ENCODE measurements at regions not wholly inside any gene's neighbourhood (a gene's known extent, or its start where the extent isn't known, plus 50 kb on each side); places are given as distances from the start of the nearest gene placed in this dataset.

DNA sequence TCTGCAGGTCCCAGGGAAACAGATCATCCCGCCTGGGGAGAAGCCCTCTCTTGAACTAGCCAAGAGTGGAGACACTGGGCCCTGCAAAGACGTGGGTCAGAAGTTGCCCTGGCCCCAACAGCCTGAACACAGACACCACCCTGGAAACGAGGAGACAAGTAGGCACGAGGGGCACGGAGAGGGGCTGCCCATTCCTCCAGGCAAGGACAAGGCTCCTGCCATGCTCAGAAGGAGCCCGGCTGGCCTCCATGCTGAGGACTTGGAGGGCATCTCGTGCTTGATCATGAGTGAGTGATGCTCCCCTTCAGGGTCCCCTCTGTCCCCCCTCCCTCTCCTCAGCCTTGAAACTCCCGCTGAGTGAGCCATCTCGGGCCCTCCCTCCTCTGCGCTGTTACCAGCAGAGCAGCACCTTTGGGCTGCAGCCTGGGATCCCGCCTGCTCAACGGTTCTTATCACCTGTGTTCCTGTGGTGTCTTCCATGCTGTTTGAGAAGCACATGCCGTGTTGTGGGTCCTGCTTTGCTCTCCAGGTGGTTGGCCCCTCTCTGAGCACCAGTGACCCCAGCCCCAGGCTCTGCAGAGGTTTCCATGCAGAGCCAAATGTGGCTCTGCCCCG, 544.3 kb downstream of the TCERG1L start:
- no peak for TF ChIP-seq HDGF (IDR thresholded peaks at IDR 0.05; ENCODE audit: borderline replicate concordance)
- no peak for TF ChIP-seq ZNF384 (IDR thresholded peaks at IDR 0.05)
- no peak for DNase-seq (ENCODE audit: extremely low spot score)
- CTCF ChIA-PET, result no interaction called here
- POLR2A ChIA-PET, result no interaction called here

DNA sequence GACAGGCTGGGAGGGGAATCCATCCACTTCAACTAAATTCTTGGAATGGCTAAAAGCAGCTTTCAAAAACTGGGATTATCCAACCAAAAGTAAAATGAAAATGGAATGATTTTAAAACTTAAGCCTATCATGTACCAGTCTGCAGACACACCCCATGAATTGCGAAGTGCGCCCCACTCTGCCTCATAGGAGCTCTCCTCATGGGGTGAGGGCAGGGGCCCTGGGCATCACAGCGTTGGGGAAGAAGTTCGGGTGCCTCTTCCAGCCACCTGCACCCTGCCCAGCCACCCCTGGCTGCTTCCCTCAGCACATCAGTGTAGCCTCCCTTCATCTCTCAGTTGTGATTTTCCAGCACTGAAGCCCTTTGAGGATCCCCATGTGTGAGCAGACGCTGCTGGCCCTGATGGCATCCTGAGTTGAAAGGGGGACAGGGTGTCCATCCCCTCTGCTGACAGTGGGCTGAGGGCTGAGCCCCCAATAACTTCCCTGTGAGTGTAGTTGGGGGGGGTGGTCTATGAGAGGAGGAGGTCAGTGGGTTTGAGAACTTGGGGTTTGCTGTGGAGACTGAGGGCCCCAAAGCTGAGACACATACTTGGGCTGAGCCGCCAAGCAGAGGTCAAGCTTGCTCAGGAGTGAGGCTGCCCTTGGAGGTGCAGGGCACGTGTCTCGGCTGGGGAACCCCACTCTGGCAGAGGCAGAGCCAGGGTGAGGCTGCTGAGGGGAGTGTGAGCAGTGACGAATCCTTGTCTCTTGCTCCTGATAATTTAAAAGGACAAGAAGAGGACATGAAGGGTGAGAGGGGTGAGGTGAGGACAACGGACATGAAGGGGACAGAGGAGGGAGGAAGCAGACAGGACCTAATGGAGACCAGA, 542.1 kb downstream of the TCERG1L start:
- ChIA-PET POLR2A (no interaction called here), CTCF (no interaction called here)
- DNase-seq (ENCODE audit: extremely low spot score), result no peak
- TF ChIP-seq SP1 (IDR thresholded peaks at IDR 0.05), result no peak
- no peak for TF ChIP-seq ARNT (IDR thresholded peaks at IDR 0.05)
- no peak for TF ChIP-seq TARDBP (IDR thresholded peaks at IDR 0.05)
- TF ChIP-seq SUZ12 (IDR thresholded peaks at IDR 0.05), result no peak
- TF ChIP-seq LEF1 (IDR thresholded peaks at IDR 0.05; ENCODE audit: borderline replicate concordance), result no peak
- TF ChIP-seq FOXA1 (IDR thresholded peaks at IDR 0.05), result no peak
- no peak for TF ChIP-seq ZNF384 (IDR thresholded peaks at IDR 0.05)
- no peak for TF ChIP-seq L3MBTL2 (conservative IDR thresholded peaks at IDR 0.05)
- TF ChIP-seq NFRKB (IDR thresholded peaks at IDR 0.05), result no peak
- no peak for TF ChIP-seq FOXM1 (IDR thresholded peaks at IDR 0.05; ENCODE audit: borderline replicate concordance)

DNA sequence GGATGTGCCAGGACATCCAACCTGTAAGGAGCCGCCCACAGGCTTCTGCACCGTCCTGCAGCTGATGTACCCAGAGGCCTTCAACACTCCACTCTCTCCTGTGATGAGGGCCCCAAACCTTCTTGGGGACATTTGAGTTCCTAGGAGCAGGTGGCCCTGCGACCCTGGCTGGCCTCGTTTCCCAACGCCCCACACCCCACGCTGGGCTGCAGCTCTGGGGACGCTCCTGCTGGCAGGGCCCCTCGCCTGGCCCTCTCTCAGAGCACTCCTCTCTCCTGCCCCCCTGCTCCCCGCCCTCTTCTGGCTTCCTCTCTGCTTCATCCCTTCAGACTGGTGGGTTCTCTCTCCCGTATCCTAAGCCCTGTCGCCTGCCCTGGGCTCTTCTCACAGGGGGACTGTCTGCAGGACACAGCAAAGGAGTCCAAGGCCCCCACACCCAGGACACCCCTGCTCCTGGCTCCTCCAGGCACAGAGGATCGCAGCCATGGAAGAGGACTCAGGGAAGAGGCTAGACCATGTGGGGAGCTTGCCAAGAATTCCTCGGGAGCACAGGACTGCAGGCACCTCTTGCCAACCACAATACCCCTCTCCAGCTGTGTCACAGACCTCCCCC, 541.4 kb downstream of the TCERG1L start:
- ChIA-PET CTCF (no interaction called here), POLR2A (no interaction called here)
- DNase-seq (ENCODE audit: extremely low spot score), result no peak
- TF ChIP-seq HDGF (IDR thresholded peaks at IDR 0.05; ENCODE audit: borderline replicate concordance) (no peak), L3MBTL2 (conservative IDR thresholded peaks at IDR 0.05) (no peak), BHLHE40 (IDR thresholded peaks at IDR 0.05; ENCODE audit: borderline replicate concordance) (no peak), FOXK2 (IDR thresholded peaks at IDR 0.05) (no peak), LEF1 (IDR thresholded peaks at IDR 0.05; ENCODE audit: borderline replicate concordance) (no peak)

DNA sequence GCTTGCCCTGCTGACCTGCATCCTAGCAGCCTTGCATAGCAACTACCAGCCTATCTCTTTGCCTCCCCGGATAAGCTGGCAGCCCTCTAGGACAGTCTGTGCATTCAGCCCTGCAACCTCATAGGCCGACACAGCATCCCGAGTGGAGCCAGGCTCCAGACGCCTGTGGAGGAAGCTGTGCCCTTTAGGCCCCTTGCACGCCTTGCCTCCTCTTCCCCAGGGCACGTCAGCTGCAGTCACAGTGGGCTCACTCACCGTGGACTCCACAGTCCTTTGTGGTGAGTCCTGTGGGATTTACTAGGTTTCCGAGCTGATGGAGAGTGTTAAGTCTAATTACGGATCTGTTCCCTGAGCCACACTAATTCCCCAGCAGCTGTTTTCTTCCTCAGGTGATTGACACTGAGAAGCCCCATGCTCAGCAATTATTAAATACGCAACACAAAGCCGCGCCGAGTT, 540.0 kb downstream of the TCERG1L start:
- DNase-seq (ENCODE audit: extremely low spot score), result no peak
- no peak for TF ChIP-seq LEF1 (IDR thresholded peaks at IDR 0.05; ENCODE audit: borderline replicate concordance)
- no peak for TF ChIP-seq FOXK2 (IDR thresholded peaks at IDR 0.05)
- TF ChIP-seq, protein P1, sequence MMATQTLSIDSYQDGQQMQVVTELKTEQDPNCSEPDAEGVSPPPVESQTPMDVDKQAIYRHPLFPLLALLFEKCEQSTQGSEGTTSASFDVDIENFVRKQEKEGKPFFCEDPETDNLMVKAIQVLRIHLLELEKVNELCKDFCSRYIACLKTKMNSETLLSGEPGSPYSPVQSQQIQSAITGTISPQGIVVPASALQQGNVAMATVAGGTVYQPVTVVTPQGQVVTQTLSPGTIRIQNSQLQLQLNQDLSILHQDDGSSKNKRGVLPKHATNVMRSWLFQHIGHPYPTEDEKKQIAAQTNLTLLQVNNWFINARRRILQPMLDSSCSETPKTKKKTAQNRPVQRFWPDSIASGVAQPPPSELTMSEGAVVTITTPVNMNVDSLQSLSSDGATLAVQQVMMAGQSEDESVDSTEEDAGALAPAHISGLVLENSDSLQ (IDR thresholded peaks at IDR 0.05), result no peak
- no peak for TF ChIP-seq L3MBTL2 (conservative IDR thresholded peaks at IDR 0.05)
- no peak for TF ChIP-seq ELF4 (IDR thresholded peaks at IDR 0.05)
- TF ChIP-seq ARNT (IDR thresholded peaks at IDR 0.05), result no peak
- TF ChIP-seq BHLHE40 (IDR thresholded peaks at IDR 0.05; ENCODE audit: borderline replicate concordance), result no peak
- TF ChIP-seq SP1 (IDR thresholded peaks at IDR 0.05), result no peak
- no peak for TF ChIP-seq HDGF (IDR thresholded peaks at IDR 0.05; ENCODE audit: borderline replicate concordance)
- TF ChIP-seq TARDBP (IDR thresholded peaks at IDR 0.05), result no peak
- no peak for TF ChIP-seq NFRKB (IDR thresholded peaks at IDR 0.05)
- TF ChIP-seq FOXM1 (IDR thresholded peaks at IDR 0.05; ENCODE audit: borderline replicate concordance), result no peak
- ChIA-PET CTCF (no interaction called here), POLR2A (no interaction called here)

DNA sequence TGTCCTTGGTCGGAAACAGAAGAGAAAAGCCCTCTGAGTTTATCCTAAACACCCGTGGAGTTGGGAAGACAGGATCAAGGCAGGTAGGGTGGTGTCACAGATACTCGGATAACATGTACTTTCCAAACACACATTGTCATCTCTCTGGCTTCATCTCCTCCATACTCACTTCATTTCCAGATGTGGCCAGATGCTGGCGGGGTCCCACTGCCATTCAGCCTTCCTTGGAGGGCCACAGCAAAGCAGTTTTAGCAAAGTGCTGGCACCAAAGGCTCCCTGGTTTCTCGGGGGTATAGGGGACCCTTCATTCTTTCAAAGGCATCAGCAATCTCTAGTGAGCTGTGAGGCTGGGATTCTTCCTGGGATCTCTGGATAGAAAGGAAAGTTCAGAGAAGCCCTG, 539.5 kb downstream of the TCERG1L start:
- ChIA-PET POLR2A (no interaction called here), CTCF (no interaction called here)
- DNase-seq (ENCODE audit: extremely low spot score), result no peak
- TF ChIP-seq, protein P1 (IDR thresholded peaks at IDR 0.05), result no peak
- TF ChIP-seq FOXA1 (IDR thresholded peaks at IDR 0.05), result no peak

GRCh38 chr10:130772676-130773075, 538.8 kb downstream of the TCERG1L start:
- no peak for TF ChIP-seq BHLHE40 (IDR thresholded peaks at IDR 0.05; ENCODE audit: borderline replicate concordance)
- no peak for TF ChIP-seq LEF1 (IDR thresholded peaks at IDR 0.05; ENCODE audit: borderline replicate concordance)
- no peak for TF ChIP-seq FOXM1 (IDR thresholded peaks at IDR 0.05; ENCODE audit: borderline replicate concordance)
- TF ChIP-seq SP1 (IDR thresholded peaks at IDR 0.05), result no peak
- no peak for TF ChIP-seq HDGF (IDR thresholded peaks at IDR 0.05; ENCODE audit: borderline replicate concordance)
- TF ChIP-seq SUZ12 (IDR thresholded peaks at IDR 0.05), result no peak
- TF ChIP-seq FOXK2 (IDR thresholded peaks at IDR 0.05), result no peak
- TF ChIP-seq ARNT (IDR thresholded peaks at IDR 0.05), result no peak
- TF ChIP-seq CTBP1 (IDR thresholded peaks at IDR 0.05; ENCODE audit: borderline replicate concordance), result no peak
- no peak for TF ChIP-seq TARDBP (IDR thresholded peaks at IDR 0.05)
- no peak for TF ChIP-seq L3MBTL2 (conservative IDR thresholded peaks at IDR 0.05)
- no peak for TF ChIP-seq FOXA1 (IDR thresholded peaks at IDR 0.05)
- TF ChIP-seq NFRKB (IDR thresholded peaks at IDR 0.05), result no peak
- TF ChIP-seq ELF4 (IDR thresholded peaks at IDR 0.05), result no peak
- TF ChIP-seq, protein P1 (IDR thresholded peaks at IDR 0.05), result no peak
- TF ChIP-seq ZNF384 (IDR thresholded peaks at IDR 0.05), result no peak
- DNase-seq (ENCODE audit: extremely low spot score), result no peak
- CTCF ChIA-PET, result no interaction called here
- POLR2A ChIA-PET, result no interaction called here

Data from HEK293T (cell line).